D721Med (cell line): ENCODE measurements at regions not wholly inside any gene's neighbourhood (a gene's known extent, or its start where the extent isn't known, plus 50 kb on each side); places are given as distances from the start of the nearest gene placed in this dataset.
A peak's percentile ranks its signal among the peaks of the same experiment; 100 is the strongest.

Experiments
- DNase-seq: peaks from one replicate; pipeline ENCODE4 v3.0.0; 2011; ENCODE audit warnings: low spot score; ENCODE audit not compliant: insufficient read length
- FAIRE-seq: peaks from 2 replicates; lab custom pipeline; 2011; peaks lifted over from hg19 to GRCh38; lab: Jason Lieb, UNC
- CTCF ChIP-seq: IDR thresholded peaks from 2 replicates; pipeline ENCODE4 v1.5.1; 2012; ENCODE audit warnings: mild to moderate bottlenecking, control low read depth; ENCODE audit not compliant: insufficient read depth; ENCODE audit errors: missing control alignments

- no peak for FAIRE-seq
- DNase-seq, result no peak
- TF ChIP-seq CTCF, result no peak
Measured at GRCh38 chr2:7118606-7119131, 201.5 kb downstream of the RNF144A start.

GRCh38 chr2:7119132-7119835 lies 202.1 kb downstream of the RNF144A start:
- FAIRE-seq (no peak), DNase-seq (no peak)
- TF ChIP-seq CTCF, result peak; percentile 53

GRCh38 chr2:7121851-7122250 lies 204.6 kb downstream of the RNF144A start:
- no peak for TF ChIP-seq CTCF
- no peak for DNase-seq
- FAIRE-seq, result no peak

GRCh38 chr2:7127156-7127555 lies 209.9 kb downstream of the RNF144A start:
- no peak for TF ChIP-seq CTCF
- DNase-seq, result no peak
- FAIRE-seq, result no peak

GRCh38 chr2:7127687-7128086 lies 210.5 kb downstream of the RNF144A start:
- TF ChIP-seq CTCF, result no peak
- FAIRE-seq (no peak), DNase-seq (no peak)

GRCh38 chr2:7131261-7131660 lies 214.0 kb downstream of the RNF144A start:
- FAIRE-seq (no peak), DNase-seq (no peak)
- TF ChIP-seq CTCF, result no peak

- DNase-seq (no peak), FAIRE-seq (no peak)
- no peak for TF ChIP-seq CTCF
Measured at GRCh38 chr2:7132753-7133152, 215.5 kb downstream of the RNF144A start.
